Neural progenitor cell (in vitro differentiated cells): ENCODE measurements at regions not wholly inside any gene's neighbourhood (a gene's known extent, or its start where the extent isn't known, plus 50 kb on each side); places are given as distances from the start of the nearest gene placed in this dataset.
"Not testable (repeated sequence)": the region's sequence is repeated elsewhere in the genome, so short reads cannot be mapped to it uniquely, and the experiment has no call there.

Experiments
- DNase-seq: peaks from one replicate; pipeline ENCODE4 v3.0.0-alpha.2; 2016; ENCODE audit warnings: low spot score
- H2AFZ ChIP-seq: fragments of 200-600 bp; sonication (generic); replicated peaks from 2 replicates; pipeline ENCODE4 v1.6.1; 2016; ENCODE audit warnings: antibody characterized with exemption
- H3F3A ChIP-seq: fragments of 200-600 bp; sonication (generic); 2 replicates; pipeline ENCODE4 v1.6.1; 2016; ENCODE audit warnings: antibody characterized with exemption, low read depth
- H3K27ac ChIP-seq: fragments of 200-600 bp; sonication (generic); 2 replicates; pipeline ENCODE4 v1.5.1; 2016; ENCODE audit warnings: mild to moderate bottlenecking
- H3K27me3 ChIP-seq: fragments of 200-600 bp; sonication (generic); 2 replicates; pipeline ENCODE4 v1.6.1; 2016; ENCODE audit warnings: mild to moderate bottlenecking, moderate library complexity
- H3K36me3 ChIP-seq: fragments of 200-600 bp; sonication (generic); 2 replicates; pipeline ENCODE4 v1.5.1; 2016
- H3K4me1 ChIP-seq: fragments of 200-600 bp; sonication (generic); 2 replicates; pipeline ENCODE4 v1.6.1; 2016; ENCODE audit warnings: mixed run types
- H3K4me2 ChIP-seq: fragments of 200-600 bp; sonication (generic); 2 replicates; pipeline ENCODE4 v1.6.1; 2016
- H3K4me3 ChIP-seq: fragments of 200-600 bp; sonication (generic); 2 replicates; pipeline ENCODE4 v1.5.1; 2016
- H3K79me2 ChIP-seq: fragments of 200-600 bp; sonication (generic); 2 replicates; pipeline ENCODE4 v1.6.1; 2016; ENCODE audit warnings: low read depth
- H3K9ac ChIP-seq: fragments of 200-600 bp; sonication (generic); 2 replicates; pipeline ENCODE4 v1.6.1; 2016
- H3K9me3 ChIP-seq: fragments of 200-600 bp; sonication (generic); 2 replicates; pipeline ENCODE4 v1.5.1; 2016; ENCODE audit warnings: low read depth
- H4K20me1 ChIP-seq: fragments of 200-600 bp; sonication (generic); 2 replicates; pipeline ENCODE4 v1.6.1; 2016; ENCODE audit warnings: low read depth
- H3K27ac Mint-ChIP-seq: 3 replicates; pipeline ENCODE4 v1.8.0; 2021; ENCODE audit warnings: mixed read lengths
- H3K27me3 Mint-ChIP-seq: 2 replicates; pipeline ENCODE4 v1.8.0; 2022; ENCODE audit warnings: low read depth, mild to moderate bottlenecking, inconsistent platforms, moderate library complexity, mixed read lengths; ENCODE audit not compliant: insufficient read depth
- H3K36me3 Mint-ChIP-seq: 3 replicates; pipeline ENCODE4 v1.8.0; 2021; ENCODE audit warnings: mixed read lengths
- H3K4me1 Mint-ChIP-seq: 3 replicates; pipeline ENCODE4 v1.8.0; 2021; ENCODE audit warnings: mixed read lengths
- H3K4me3 Mint-ChIP-seq: 3 replicates; pipeline ENCODE4 v1.8.0; 2021; ENCODE audit warnings: mild to moderate bottlenecking, moderate library complexity, mixed read lengths
- H3K9me3 Mint-ChIP-seq: 3 replicates; pipeline ENCODE4 v1.8.0; 2020; ENCODE audit warnings: mixed read lengths
- CTCF ChIP-seq: fragments of 200-600 bp; sonication (generic); IDR thresholded peaks from 2 replicates; pipeline ENCODE4 v1.5.1; 2017; ENCODE audit warnings: antibody characterized with exemption, mild to moderate bottlenecking
- EZH2 ChIP-seq: fragments of 200-600 bp; sonication (generic); IDR thresholded peaks from 2 replicates; pipeline ENCODE4 v1.6.1; 2017; ENCODE audit warnings: antibody characterized with exemption, mild to moderate bottlenecking, moderate library complexity
- EZH2phosphoT487 ChIP-seq: fragments of 200-600 bp; sonication (generic); IDR thresholded peaks from 2 replicates; pipeline ENCODE4 v1.6.1; 2017; ENCODE audit warnings: antibody characterized with exemption

GRCh38 chr6:128704601-128705000 is 178.3 kb upstream of the LAMA2 start:
- no peak for TF ChIP-seq EZH2phosphoT487
- TF ChIP-seq EZH2, result no peak
- TF ChIP-seq CTCF, result no peak
- Mint-ChIP-seq H3K4me1 (no peaks in the 10 kb centered on the region), H3K36me3 (no peaks in the 10 kb centered on the region), H3K4me3 (no peak overlapping the region), H3K27me3 (no peaks in the 10 kb centered on the region), H3K27ac (no peak overlapping the region), H3K9me3 (no peaks in the 10 kb centered on the region)
- H3K4me3 ChIP-seq, result no peak overlapping the region
- H3K4me2 ChIP-seq, result no peak overlapping the region
- H3K9me3 ChIP-seq, result no peaks in the 10 kb centered on the region
- no peak overlapping the region for H2AFZ ChIP-seq
- no peaks in the 10 kb centered on the region for H3F3A ChIP-seq
- H4K20me1 ChIP-seq, result no peaks in the 10 kb centered on the region
- H3K79me2 ChIP-seq, result no peaks in the 10 kb centered on the region
- H3K4me1 ChIP-seq, result no peaks in the 10 kb centered on the region
- H3K27me3 ChIP-seq, result no peaks in the 10 kb centered on the region
- no peaks in the 10 kb centered on the region for H3K36me3 ChIP-seq
- DNase-seq, result no peak
- H3K9ac ChIP-seq, result no peak overlapping the region
- H3K27ac ChIP-seq, result no peak overlapping the region

DNA sequence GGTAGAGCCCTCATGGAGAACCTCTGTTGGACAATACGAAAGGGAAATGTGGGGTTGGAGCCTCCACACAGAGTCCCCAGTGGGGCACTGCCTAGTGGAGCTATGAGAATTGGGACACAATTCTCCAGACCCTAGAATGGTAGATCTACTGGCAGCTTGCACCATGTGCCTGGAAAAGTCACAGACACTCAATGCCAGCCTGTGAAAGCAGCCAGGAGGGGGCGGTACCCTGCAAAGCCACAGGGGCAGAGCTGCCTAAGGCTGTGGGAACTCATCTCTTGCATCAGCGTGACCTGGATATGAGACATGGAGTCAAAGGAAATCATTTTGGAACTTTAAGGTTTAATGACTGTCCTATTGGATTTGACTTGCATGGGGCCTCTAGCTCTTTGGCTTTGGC is 179.1 kb upstream of the LAMA2 start:
- not testable (repeated sequence) for H3F3A ChIP-seq, H3K27ac Mint-ChIP-seq, H3K9me3 ChIP-seq, H3K4me1 ChIP-seq, H3K27ac ChIP-seq, H2AFZ ChIP-seq, H4K20me1 ChIP-seq, H3K4me3 ChIP-seq, DNase-seq, H3K27me3 ChIP-seq, H3K79me2 ChIP-seq, H3K36me3 Mint-ChIP-seq, H3K36me3 ChIP-seq, H3K9ac ChIP-seq, H3K9me3 Mint-ChIP-seq, H3K27me3 Mint-ChIP-seq, H3K4me2 ChIP-seq, H3K4me3 Mint-ChIP-seq, H3K4me1 Mint-ChIP-seq

DNA sequence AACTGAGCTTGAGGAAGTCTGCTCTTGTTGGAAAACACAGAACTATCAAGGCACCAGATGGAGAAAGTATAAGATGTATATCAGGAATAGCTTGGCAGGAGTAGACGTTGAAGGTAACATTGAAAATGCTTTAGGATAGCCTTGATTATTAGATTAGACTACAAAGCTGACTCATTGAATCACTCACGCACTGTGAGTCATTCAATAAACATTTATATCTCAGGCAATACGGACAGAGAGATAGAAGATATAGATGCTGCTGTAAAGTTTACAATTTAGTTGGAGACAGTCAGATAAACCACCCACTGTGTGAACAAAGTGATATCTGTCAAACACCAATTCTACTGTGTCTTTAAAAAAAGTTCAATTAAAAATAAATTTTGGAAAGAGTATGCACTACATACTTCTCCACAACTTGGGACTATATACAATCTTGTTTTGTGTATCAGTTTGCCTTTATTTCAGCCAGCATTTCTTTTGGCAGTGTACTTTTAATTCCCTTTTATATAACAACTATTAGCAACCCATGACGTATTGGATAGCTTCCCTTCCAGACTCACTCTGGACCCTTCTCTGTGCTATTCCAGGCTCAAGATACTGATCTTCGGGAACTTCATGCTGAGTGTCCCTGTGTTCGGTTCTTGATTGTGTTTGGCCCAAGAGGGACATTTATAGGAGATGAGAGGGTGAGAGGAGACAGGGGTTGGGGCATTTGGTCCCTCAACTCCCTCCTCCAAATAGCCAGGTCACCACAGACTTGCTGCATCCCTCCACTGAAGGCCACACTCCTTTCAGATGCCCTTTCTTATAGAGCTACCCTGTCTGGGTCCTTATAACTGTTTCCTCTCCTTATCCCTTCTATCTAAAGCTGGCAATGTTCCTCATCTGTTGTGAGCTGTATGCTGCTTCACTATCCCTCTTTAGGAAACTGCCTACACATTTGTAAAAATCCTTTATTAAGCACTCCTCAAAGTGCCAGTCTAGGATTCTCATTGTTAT is 176.6 kb upstream of the PTPRK start:
- Histone ChIP-seq H3K4me2 (no peak overlapping the region), H3K27ac (no peak overlapping the region), H3K4me1 (no peaks in the 10 kb centered on the region), H3K27me3 (no peaks in the 10 kb centered on the region), H3K79me2 (no peaks in the 10 kb centered on the region), H3F3A (no peaks in the 10 kb centered on the region), H4K20me1 (no peaks in the 10 kb centered on the region), H3K4me3 (no peak overlapping the region), H2AFZ (no peak overlapping the region), H3K9ac (no peak overlapping the region), H3K9me3 (no peaks in the 10 kb centered on the region), H3K36me3 (no peaks in the 10 kb centered on the region)
- peaks cover 3% of the 10 kb centered on the region for H3K4me1 Mint-ChIP-seq
- H3K9me3 Mint-ChIP-seq, result no peaks in the 10 kb centered on the region
- no peak overlapping the region for H3K4me3 Mint-ChIP-seq
- H3K36me3 Mint-ChIP-seq, result no peaks in the 10 kb centered on the region
- no peak overlapping the region for H3K27ac Mint-ChIP-seq
- no peak for DNase-seq
- TF ChIP-seq EZH2phosphoT487 (no peak), CTCF (no peak), EZH2 (no peak)
- H3K27me3 Mint-ChIP-seq, result no peaks in the 10 kb centered on the region

GRCh38 chr6:128694303-128695009 is 174.1 kb upstream of the PTPRK start:
- H3F3A ChIP-seq, result no peaks in the 10 kb centered on the region
- H3K4me2 ChIP-seq, result no peak overlapping the region
- H4K20me1 ChIP-seq, result no peaks in the 10 kb centered on the region
- H3K9ac ChIP-seq, result no peak overlapping the region
- TF ChIP-seq EZH2phosphoT487, result no peak
- no peaks in the 10 kb centered on the region for H3K36me3 ChIP-seq
- no peaks in the 10 kb centered on the region for H3K4me1 ChIP-seq
- no peak overlapping the region for H2AFZ ChIP-seq
- no peak overlapping the region for H3K27ac ChIP-seq
- H3K27me3 ChIP-seq, result no peaks in the 10 kb centered on the region
- no peak for DNase-seq
- no peaks in the 10 kb centered on the region for H3K9me3 Mint-ChIP-seq
- H3K79me2 ChIP-seq, result no peaks in the 10 kb centered on the region
- H3K4me3 Mint-ChIP-seq, result no peak overlapping the region
- H3K9me3 ChIP-seq, result no peaks in the 10 kb centered on the region
- no peaks in the 10 kb centered on the region for H3K27me3 Mint-ChIP-seq
- no peak overlapping the region for H3K27ac Mint-ChIP-seq
- H3K4me1 Mint-ChIP-seq, result peaks cover 3% of the 10 kb centered on the region
- H3K4me3 ChIP-seq, result no peak overlapping the region
- no peaks in the 10 kb centered on the region for H3K36me3 Mint-ChIP-seq
